Muscle layer of duodenum (tissue), 2 donors: ENCODE measurements at regions not wholly inside any gene's neighbourhood (a gene's known extent, or its start where the extent isn't known, plus 50 kb on each side); places are given as distances from the start of the nearest gene placed in this dataset.
A peak's percentile ranks its signal among the peaks of the same experiment; 100 is the strongest.

Source experiments
- H3K27ac ChIP-seq: one replicate; pipeline ENCODE4 v1.7.0; 2013; ENCODE audit warnings: mild to moderate bottlenecking, low read length
- H3K27me3 ChIP-seq: one replicate; pipeline ENCODE4 v1.7.0; 2013; ENCODE audit warnings: low read depth, mild to moderate bottlenecking, control low read depth, low read length
- H3K36me3 ChIP-seq, 2 donors: one replicate each; pipeline ENCODE4 v1.7.0; 2013; ENCODE audit warnings: low read length in 2 of 2, control low read depth in 1 of 2, mild to moderate bottlenecking in 1 of 2; ENCODE audit not compliant: insufficient read depth in 2 of 2, control insufficient read depth in 1 of 2
- H3K4me1 ChIP-seq, 2 donors: one replicate each; pipeline ENCODE4 v1.7.0; 2013; ENCODE audit warnings: low read length in 2 of 2, mild to moderate bottlenecking in 2 of 2, control low read depth in 1 of 2, moderate library complexity in 1 of 2; ENCODE audit not compliant: insufficient read depth in 2 of 2, control insufficient read depth in 1 of 2
- H3K4me3 ChIP-seq, 2 donors: one replicate each; pipeline ENCODE4 v1.7.0; 2013; ENCODE audit warnings: low read length in 2 of 2, low read depth in 1 of 2, mild to moderate bottlenecking in 1 of 2
- H3K9me3 ChIP-seq, 2 donors: one replicate each; pipeline ENCODE4 v1.7.0; 2013; ENCODE audit warnings: low read length in 2 of 2, control low read depth in 1 of 2, mild to moderate bottlenecking in 1 of 2; ENCODE audit not compliant: control insufficient read depth in 1 of 2
- donor health status: healthy.

DNA sequence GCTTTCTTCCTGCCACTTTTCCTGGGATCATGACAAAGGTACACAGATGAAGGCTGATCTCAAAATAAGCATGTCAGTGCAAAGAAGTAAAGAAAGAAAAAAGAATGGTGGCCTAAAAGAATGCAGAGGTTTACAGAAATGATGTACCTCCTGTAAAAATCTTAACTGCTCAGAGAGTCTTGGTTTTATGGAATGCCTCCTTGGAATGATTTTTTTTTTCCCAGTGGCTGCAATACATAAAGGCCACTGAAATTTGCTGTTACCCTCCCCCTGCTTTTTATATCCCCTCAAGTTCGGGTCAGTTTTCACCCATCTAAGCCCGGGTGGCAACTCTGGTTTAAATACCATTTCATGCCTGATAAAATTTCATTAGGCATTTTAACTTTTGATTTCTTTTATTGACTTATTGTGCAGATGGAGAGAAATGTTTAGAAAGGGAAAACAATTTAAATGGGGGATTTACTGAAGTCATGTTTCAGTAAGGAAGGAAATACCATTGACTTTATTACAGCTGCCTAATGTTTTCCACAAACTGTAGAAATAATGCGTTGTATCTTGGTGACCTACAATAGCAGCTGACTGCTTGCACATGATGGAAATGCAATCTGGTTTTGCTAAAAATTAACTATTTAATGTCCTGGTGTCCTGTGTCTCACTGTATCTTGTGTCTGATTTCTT is 102.5 kb downstream of the SAMD9 start:
- Histone ChIP-seq H3K9me3 (no peaks in the 10 kb centered on the region), H3K4me3 (no peak overlapping the region), H3K27ac (peak overlapping the region; percentile 49), H3K36me3 (no peaks in the 10 kb centered on the region), H3K27me3 (no peaks in the 10 kb centered on the region), H3K4me1 (peaks cover 7 to 10% of the 10 kb centered on the region in 2 donors)

- Histone ChIP-seq H3K4me3 (no peak overlapping the region), H3K4me1 (peaks cover 7 to 10% of the 10 kb centered on the region in 2 donors), H3K27ac (peak overlapping the region; percentile 10), H3K27me3 (no peaks in the 10 kb centered on the region), H3K9me3 (no peaks in the 10 kb centered on the region), H3K36me3 (no peaks in the 10 kb centered on the region)
Measured at GRCh38 chr7:93014410-93014809, 103.4 kb downstream of the SAMD9 start.

- H3K27me3 ChIP-seq: no peaks in the 10 kb centered on the region
- H3K9me3 ChIP-seq: no peaks in the 10 kb centered on the region
- H3K27ac ChIP-seq: no peak overlapping the region
- H3K4me1 ChIP-seq: peaks cover 7 to 10% of the 10 kb centered on the region in 2 donors
- H3K4me3 ChIP-seq: no peak overlapping the region
- no peaks in the 10 kb centered on the region for H3K36me3 ChIP-seq
Measured at GRCh38 chr7:93013446-93014061, 104.2 kb downstream of the SAMD9 start.

DNA sequence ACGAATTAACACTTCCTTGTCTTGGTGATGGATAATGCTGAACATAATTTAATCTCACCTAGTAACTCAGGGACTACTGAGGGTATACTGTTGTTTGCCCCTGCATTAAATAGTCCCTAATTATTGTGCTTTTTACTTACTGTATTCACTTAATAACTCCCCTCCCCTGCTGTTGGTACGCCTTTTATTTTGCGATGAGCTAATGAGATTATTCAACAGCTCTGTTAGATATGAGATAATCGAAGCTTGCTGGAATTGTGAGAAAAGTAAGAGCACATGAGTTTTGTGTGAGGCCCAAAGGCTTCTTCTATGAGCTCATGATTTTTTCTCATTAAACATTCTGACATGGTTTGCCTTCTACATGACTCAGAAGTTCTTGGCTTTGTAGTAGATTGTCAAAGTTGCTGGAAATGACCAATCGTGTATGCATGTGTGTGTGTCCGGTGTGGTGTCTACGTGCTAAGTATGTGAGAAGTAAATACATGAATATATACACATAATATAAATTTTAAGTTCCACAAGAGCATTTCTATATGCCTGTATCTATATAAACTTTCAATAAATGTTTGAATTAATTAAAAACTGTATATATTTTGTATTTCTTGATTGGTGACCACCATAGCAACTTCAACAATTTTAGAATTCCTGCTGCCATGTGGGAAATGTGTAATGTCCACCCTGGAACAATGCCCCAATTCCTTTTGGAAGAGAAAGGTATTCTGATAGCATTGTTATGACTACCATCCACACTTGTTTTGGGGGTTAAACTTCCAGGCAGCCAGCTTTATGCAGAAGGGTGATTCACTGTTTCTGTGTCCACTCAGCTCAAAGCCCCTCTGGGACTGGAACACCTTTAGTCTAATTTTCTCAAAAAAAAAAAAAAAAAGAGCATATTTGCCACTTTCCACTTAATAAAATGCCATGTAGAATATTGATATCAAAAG is 106.2 kb downstream of the SAMD9 start:
- Histone ChIP-seq H3K4me1 (peaks cover 7 to 10% of the 10 kb centered on the region in 2 donors), H3K9me3 (no peaks in the 10 kb centered on the region), H3K4me3 (no peak overlapping the region), H3K36me3 (no peaks in the 10 kb centered on the region), H3K27me3 (no peaks in the 10 kb centered on the region), H3K27ac (no peak overlapping the region)

GRCh38 chr7:93008833-93009232 is 108.9 kb downstream of the SAMD9 start:
- Histone ChIP-seq H3K36me3 (no peaks in the 10 kb centered on the region), H3K27ac (no peak overlapping the region), H3K4me3 (no peak overlapping the region), H3K4me1 (no peaks in the 10 kb centered on the region), H3K27me3 (no peaks in the 10 kb centered on the region), H3K9me3 (no peaks in the 10 kb centered on the region)

DNA sequence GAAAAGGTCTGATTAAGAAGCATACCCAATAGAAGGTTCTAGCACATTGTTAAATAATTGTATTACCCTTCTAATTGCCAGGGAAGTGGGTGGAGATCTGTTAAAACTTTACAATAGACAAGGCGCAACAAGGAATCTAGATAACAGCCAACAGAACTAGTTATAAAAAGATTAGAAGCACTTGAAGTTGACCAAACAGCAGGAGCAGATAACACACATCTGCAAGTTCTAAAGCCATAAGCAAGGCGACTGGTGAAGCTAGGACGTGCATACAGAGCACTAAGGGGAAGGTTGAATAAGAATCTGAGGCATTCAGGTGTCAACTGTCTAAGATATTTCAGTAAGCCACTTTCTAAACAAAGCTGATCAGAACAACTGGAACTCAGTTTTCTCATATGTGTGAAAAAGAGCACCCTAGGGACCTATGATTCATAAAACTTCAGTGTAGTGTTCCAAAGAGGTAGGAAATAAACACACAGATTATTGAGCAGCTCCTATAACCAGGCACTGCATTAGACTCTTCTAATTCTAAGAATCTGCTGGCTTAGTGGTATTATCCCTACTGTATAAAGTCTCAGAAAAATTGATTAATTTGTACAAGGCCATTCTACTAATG is 111.2 kb downstream of the SAMD9 start:
- Histone ChIP-seq H3K4me3 (no peak overlapping the region), H3K27ac (no peak overlapping the region), H3K9me3 (no peaks in the 10 kb centered on the region), H3K36me3 (no peaks in the 10 kb centered on the region), H3K27me3 (no peaks in the 10 kb centered on the region), H3K4me1 (no peaks in the 10 kb centered on the region)

DNA sequence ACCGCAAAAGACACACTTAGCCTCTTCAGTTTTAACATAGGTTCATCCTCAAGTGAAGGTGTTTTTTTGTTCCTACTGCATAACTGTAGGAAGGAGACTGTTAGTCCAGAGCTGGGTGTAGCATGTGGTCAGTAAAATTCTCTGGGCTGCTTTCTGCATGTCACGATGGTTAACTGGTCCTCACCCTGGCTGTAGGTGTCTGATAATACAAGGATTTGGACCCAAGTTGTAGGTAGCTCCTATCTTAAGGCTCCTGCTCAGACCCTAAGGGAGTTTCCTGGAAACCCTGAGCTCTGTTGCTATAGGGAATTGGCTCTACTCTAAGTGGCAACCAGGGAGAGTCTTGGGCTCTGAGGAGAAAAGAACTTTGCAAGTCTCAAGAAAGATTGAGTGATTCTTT is 112.9 kb downstream of the SAMD9 start:
- no peaks in the 10 kb centered on the region for H3K4me1 ChIP-seq
- no peak overlapping the region for H3K4me3 ChIP-seq
- H3K36me3 ChIP-seq: no peaks in the 10 kb centered on the region
- H3K9me3 ChIP-seq: no peaks in the 10 kb centered on the region
- no peak overlapping the region for H3K27ac ChIP-seq
- no peaks in the 10 kb centered on the region for H3K27me3 ChIP-seq

DNA sequence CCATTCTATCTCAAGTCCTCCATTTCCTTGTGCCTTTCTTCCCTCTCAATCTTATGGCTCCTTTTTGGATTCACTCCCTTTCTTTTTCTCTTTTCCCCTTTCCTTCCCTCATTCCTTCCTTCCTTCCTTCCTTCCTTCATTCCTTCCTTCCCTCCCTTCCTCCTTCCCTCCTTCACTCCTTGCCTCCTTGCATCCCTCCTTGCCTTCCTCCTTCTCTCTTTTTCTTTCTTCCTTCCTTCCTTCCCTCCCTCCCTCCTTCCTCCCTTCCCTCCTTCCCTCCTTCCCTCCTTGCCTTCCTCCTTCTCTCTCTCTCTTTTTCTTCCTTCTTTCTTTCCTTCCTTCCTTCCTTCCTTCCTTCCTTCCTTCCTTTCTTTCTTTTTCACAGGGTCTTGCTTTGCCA is 120.1 kb downstream of the SAMD9 start:
- Histone ChIP-seq H3K4me3 (no peak overlapping the region), H3K9me3 (no peaks in the 10 kb centered on the region), H3K36me3 (no peaks in the 10 kb centered on the region), H3K4me1 (peaks cover 0 to 3% of the 10 kb centered on the region in 2 donors), H3K27me3 (no peaks in the 10 kb centered on the region), H3K27ac (no peak overlapping the region)

DNA sequence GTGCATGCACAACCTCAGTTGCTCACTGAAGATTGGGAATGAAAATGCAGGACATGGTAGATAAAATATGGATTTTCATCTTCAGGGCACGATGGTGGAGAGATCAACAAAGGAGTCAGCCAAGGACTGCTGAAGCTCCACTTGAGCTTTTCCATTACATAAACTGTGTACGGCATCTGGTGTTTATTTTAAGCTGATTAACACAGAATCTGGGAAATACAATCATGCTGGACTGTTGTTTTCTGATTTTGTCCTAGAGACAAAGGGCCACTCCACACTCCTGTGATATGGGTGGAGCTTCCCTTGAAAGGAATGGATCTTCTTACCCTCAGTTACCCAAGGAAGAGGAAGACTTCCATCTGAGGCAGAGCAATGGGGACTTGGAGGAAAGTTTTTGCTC is 120.6 kb downstream of the SAMD9 start:
- no peak overlapping the region for H3K4me3 ChIP-seq
- H3K36me3 ChIP-seq: no peaks in the 10 kb centered on the region
- H3K9me3 ChIP-seq: no peaks in the 10 kb centered on the region
- no peaks in the 10 kb centered on the region for H3K27me3 ChIP-seq
- H3K27ac ChIP-seq: no peak overlapping the region
- H3K4me1 ChIP-seq: peaks cover 0 to 5% of the 10 kb centered on the region in 2 donors

GRCh38 chr7:92994901-92995300 is 122.9 kb downstream of the SAMD9 start:
- no peak overlapping the region for H3K4me3 ChIP-seq
- no peaks in the 10 kb centered on the region for H3K27me3 ChIP-seq
- H3K36me3 ChIP-seq: no peaks in the 10 kb centered on the region
- no peak overlapping the region for H3K27ac ChIP-seq
- no peaks in the 10 kb centered on the region for H3K9me3 ChIP-seq
- H3K4me1 ChIP-seq: peaks cover 0 to 5% of the 10 kb centered on the region in 2 donors

GRCh38 chr7:92992932-92993331 is 124.8 kb downstream of the SAMD9 start:
- Histone ChIP-seq H3K4me3 (no peak overlapping the region), H3K27me3 (no peaks in the 10 kb centered on the region), H3K9me3 (no peaks in the 10 kb centered on the region), H3K27ac (no peak overlapping the region), H3K36me3 (no peaks in the 10 kb centered on the region), H3K4me1 (peaks cover 0 to 5% of the 10 kb centered on the region in 2 donors)
